ENCODE measurements at regions not wholly inside any gene's neighbourhood (a gene's known extent, or its start where the extent isn't known, plus 50 kb on each side); places are given as distances from the start of the nearest gene placed in this dataset.

GRCh38 chr10:85195596-85195995, 867.2 kb downstream of the CCSER2 start:
- H3K36me3 Mint-ChIP-seq (ENCODE audit: low read depth), result no peaks in the 10 kb centered on the region
- no peak for TF ChIP-seq CTCF (IDR thresholded peaks at IDR 0.05)
- no peak overlapping the region for H3K4me3 Mint-ChIP-seq
- no peaks in the 10 kb centered on the region for H3K27me3 ChIP-seq (ENCODE audit: control insufficient read depth in 1 of 2, insufficient read depth in 2 of 2, low read length in 2 of 2)
- ATAC-seq (ENCODE audit: poor library complexity) (no peak), DNase-seq (no peak)
- CTCF ChIA-PET, result no interaction called here
- no peak overlapping the region for H3K4me3 ChIP-seq (ENCODE audit: low read length)
- no peaks in the 10 kb centered on the region for H3K4me1 Mint-ChIP-seq (ENCODE audit: low read depth)
- no peak overlapping the region for H3K27ac Mint-ChIP-seq
- POLR2A ChIA-PET, result no interaction called here
- H3K27me3 Mint-ChIP-seq, result peaks cover 4% of the 10 kb centered on the region
- no peaks in the 10 kb centered on the region for H3K36me3 ChIP-seq (ENCODE audit: insufficient read depth, low read length)
- no peaks in the 10 kb centered on the region for H3K9me3 Mint-ChIP-seq
- intact Hi-C loops (cut with DNase I, micrococcal nuclease), result no loop called here
- no peak overlapping the region for H3K27ac ChIP-seq (ENCODE audit: low read depth in 1 of 2, low read length in 2 of 2)
- H3K9me3 ChIP-seq (ENCODE audit: control insufficient read depth in 1 of 2, insufficient read depth in 1 of 2, low read length in 2 of 2), result no peaks in the 10 kb centered on the region
- no peaks in the 10 kb centered on the region for H3K4me1 ChIP-seq (ENCODE audit: insufficient read depth, low read length)

- no peaks in the 10 kb centered on the region for H3K9me3 ChIP-seq (ENCODE audit: control insufficient read depth in 1 of 2, insufficient read depth in 1 of 2, low read length in 2 of 2)
- Mint-ChIP-seq H3K36me3 (ENCODE audit: low read depth) (no peaks in the 10 kb centered on the region), H3K4me3 (no peak overlapping the region), H3K9me3 (no peaks in the 10 kb centered on the region), H3K27ac (no peak overlapping the region), H3K4me1 (ENCODE audit: low read depth) (no peaks in the 10 kb centered on the region), H3K27me3 (peaks cover 3% of the 10 kb centered on the region)
- ChIA-PET CTCF (no interaction called here), POLR2A (no interaction called here)
- no peaks in the 10 kb centered on the region for H3K36me3 ChIP-seq (ENCODE audit: insufficient read depth, low read length)
- no peaks in the 10 kb centered on the region for H3K27me3 ChIP-seq (ENCODE audit: control insufficient read depth in 1 of 2, insufficient read depth in 2 of 2, low read length in 2 of 2)
- intact Hi-C loops (cut with DNase I, micrococcal nuclease), result no loop called here
- H3K4me1 ChIP-seq (ENCODE audit: insufficient read depth, low read length), result no peaks in the 10 kb centered on the region
- H3K27ac ChIP-seq (ENCODE audit: low read depth in 1 of 2, low read length in 2 of 2), result no peak overlapping the region
- DNase-seq, result no peak
- no peak for ATAC-seq (ENCODE audit: poor library complexity)
- no peak for TF ChIP-seq CTCF (IDR thresholded peaks at IDR 0.05)
- H3K4me3 ChIP-seq (ENCODE audit: low read length), result no peak overlapping the region
Observed at GRCh38 chr10:85204814-85205213, 876.4 kb downstream of the CCSER2 start.

GRCh38 chr10:85212526-85212925, 884.1 kb downstream of the CCSER2 start:
- POLR2A ChIA-PET, result no interaction called here
- CTCF ChIA-PET, result no interaction called here
- no peaks in the 10 kb centered on the region for H3K4me1 ChIP-seq (ENCODE audit: insufficient read depth, low read length)
- peaks cover 0 to 3% of the 10 kb centered on the region in 2 experiments for H3K9me3 ChIP-seq (ENCODE audit: control insufficient read depth in 1 of 2, insufficient read depth in 1 of 2, low read length in 2 of 2)
- Mint-ChIP-seq H3K36me3 (ENCODE audit: low read depth) (no peaks in the 10 kb centered on the region), H3K27ac (no peak overlapping the region), H3K27me3 (peaks cover 12% of the 10 kb centered on the region), H3K9me3 (no peaks in the 10 kb centered on the region), H3K4me1 (ENCODE audit: low read depth) (no peaks in the 10 kb centered on the region), H3K4me3 (no peak overlapping the region)
- ATAC-seq (ENCODE audit: poor library complexity) (no peak), DNase-seq (no peak)
- no peaks in the 10 kb centered on the region for H3K36me3 ChIP-seq (ENCODE audit: insufficient read depth, low read length)
- H3K4me3 ChIP-seq (ENCODE audit: low read length), result no peak overlapping the region
- intact Hi-C loops (cut with DNase I, micrococcal nuclease), result no loop called here
- no peak for TF ChIP-seq CTCF (IDR thresholded peaks at IDR 0.05)
- no peaks in the 10 kb centered on the region for H3K27me3 ChIP-seq (ENCODE audit: control insufficient read depth in 1 of 2, insufficient read depth in 2 of 2, low read length in 2 of 2)
- H3K27ac ChIP-seq (ENCODE audit: low read depth in 1 of 2, low read length in 2 of 2), result no peak overlapping the region
